Activated naive CD8-positive, alpha-beta T cell treated with anti-CD3 and anti-CD28 coated beads, Interleukin-2, amount 50 U/mL, for 16 hours (primary cell): ENCODE measurements at regions not wholly inside any gene's neighbourhood (a gene's known extent, or its start where the extent isn't known, plus 50 kb on each side); places are given as distances from the start of the nearest gene placed in this dataset.

Source experiments
- DNase-seq: peaks from one replicate; pipeline ENCODE4 v3.0.0-alpha.2; 2020; ENCODE audit warnings: low read depth, low spot score

DNA sequence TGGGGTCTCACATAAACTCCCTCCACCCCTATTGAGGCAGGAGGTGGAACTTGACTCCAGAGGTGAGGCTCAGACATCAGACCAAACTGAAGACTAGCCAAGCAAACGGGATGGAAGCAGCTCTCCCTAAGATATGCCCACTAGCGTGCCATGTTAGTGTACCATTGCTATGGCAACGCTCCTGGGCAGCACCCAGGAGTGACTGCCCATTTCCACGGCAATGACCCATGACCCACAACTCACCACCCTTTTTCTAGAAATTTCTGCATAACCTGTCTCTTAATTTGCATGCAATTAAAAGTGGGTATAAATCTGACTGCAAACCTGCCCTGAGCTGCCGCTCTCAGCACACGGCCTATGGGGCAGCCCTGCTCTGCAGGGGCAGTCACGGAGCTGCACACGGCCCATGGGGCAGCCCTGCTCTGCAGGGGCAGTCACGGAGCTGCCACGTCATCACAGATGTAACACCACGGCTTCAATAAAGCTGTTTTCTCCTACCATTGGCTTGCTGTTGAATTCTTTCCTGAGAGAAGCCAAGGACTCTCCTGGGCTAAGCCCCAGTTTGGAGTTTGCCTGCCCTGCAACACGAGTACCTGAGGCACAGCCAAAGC, 164.3 kb downstream of the RBFOX3 start:
- no peak for DNase-seq

GRCh38 chr17:79444198-79444597, 166.7 kb downstream of the RBFOX3 start:
- DNase-seq: no peak

GRCh38 chr17:79443026-79443425, 167.8 kb downstream of the RBFOX3 start:
- DNase-seq: no peak

DNA sequence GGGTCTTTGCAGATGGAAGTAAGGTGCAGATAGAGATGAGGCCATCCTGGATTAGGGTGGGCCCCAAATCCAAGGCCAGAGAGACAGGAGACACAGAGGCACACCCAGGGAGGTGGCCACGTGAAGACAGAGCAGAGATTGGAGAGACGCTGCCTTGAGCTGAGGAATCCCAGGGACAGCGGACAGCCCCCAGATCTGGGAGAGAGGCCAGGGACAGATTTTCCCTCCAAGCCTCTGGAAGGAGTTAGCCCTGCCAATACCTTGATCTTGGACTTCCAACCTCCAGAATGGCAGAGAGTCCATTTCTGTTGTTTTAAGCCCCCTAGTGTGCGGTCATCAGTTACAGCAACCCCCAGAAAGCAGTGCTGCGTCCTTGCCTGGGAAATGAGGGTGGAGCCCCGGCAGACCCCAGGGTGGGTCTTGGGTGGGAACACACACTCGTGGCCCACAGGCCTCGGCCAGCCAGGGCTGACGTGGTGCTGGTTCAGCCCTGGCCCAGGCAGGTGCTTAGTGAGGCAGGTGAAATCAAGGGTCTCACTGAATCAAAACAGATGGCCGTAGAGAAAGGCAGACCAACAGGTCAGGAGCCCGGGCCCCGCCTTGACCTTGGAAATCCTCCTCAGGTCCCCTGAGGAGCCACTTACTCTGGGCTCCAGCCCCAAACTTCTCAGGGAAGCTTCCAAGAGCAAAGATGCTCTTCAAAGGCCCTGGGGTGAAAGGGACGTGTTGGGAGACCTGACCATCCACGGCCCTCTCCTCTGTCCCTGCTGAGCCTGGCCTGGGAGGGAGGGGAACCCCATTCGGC, 169.3 kb downstream of the RBFOX3 start:
- no peak for DNase-seq

- no peak for DNase-seq
Observed at GRCh38 chr17:79440251-79440650, 170.6 kb downstream of the RBFOX3 start.

- no peak for DNase-seq
Observed at GRCh38 chr17:79439493-79439892, 171.4 kb downstream of the RBFOX3 start.

GRCh38 chr17:79438546-79439334, 172.1 kb downstream of the RBFOX3 start:
- DNase-seq: no peak

GRCh38 chr17:79438058-79438457, 172.8 kb downstream of the RBFOX3 start:
- DNase-seq: no peak

DNA sequence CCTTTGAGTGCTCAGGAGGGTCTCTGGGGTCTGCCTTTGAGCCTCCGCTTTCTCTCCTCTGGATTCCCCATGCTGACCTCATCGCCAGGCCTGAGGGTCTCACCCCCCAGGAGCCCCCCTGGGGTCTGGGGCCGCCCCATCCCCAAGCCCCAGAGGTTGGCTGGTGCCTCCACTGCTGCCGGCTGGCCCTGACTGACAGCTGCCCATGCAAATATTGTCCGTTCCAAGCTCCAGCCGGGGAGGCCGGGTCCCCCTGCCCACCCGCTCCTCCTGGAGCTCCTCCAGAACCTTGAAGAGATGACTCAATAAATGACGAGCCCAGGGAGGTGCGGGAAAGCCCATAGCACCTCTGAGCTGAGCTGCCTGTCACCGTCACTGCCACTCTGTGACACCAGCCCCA, 173.8 kb downstream of the RBFOX3 start:
- DNase-seq: no peak

- no peak for DNase-seq
Observed at GRCh38 chr17:79435962-79436361, 174.9 kb downstream of the RBFOX3 start.

DNA sequence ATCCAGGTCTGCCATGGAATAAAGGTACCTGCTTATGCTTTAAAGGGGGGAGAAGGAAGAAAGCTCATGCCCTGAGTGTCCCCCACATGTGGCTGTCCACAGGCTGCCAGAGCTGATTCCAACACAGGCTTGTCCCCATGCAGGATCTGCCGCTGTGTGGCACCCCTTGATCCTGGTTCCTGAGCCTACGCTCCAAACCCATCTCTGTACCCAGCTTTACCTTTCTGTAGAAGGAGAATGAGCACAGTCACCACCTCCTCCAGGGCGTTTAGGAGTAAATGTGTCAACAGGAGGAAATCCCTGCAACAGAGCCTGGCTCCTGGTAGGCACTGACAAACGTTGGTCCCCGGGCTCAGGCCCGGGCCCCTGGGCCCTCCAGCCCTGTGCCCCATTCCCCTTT, 175.6 kb downstream of the RBFOX3 start:
- no peak for DNase-seq

- no peak for DNase-seq
Observed at GRCh38 chr17:79434215-79434614, 176.6 kb downstream of the RBFOX3 start.

DNA sequence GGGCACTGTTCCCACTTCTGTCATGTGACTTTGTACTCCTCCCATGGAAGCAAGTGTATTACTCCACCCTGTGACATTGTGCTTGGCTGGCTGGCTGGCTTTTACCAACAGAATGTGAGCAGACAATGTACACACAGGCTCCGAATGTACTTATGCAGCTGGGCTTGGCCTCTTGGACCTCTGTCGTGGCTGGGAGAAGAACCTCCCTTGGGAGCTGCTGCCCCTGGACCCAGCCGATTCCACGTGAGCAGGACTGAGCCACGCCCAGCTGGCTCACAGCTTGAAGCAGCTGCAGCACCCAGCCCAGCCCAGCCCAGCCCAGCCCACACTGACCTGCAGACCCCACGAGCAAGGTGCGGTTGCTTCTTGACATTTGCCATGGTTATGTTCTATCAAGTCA, 177.5 kb downstream of the RBFOX3 start:
- DNase-seq: no peak

DNA sequence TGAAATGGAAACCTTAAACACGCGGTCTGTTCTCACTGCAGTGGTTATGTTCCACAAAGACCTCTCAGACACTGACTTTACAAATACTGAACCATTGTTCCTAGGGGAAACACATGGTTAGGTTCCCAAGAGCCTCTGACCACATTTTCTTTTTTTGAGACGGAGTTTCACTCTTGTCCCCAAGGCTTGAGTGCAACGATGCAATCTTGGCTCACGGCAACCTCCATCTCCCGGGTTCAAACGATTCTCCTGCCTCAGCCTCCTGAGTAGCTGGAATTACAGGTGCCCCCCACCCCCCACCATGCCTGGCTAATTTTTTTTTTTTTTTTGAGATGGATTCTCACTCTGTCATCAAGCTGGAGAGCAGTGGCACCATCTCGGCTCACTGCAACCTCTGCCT, 179.7 kb downstream of the RBFOX3 start:
- DNase-seq: no peak

- no peak for DNase-seq
Observed at GRCh38 chr17:79429864-79430494, 180.9 kb downstream of the RBFOX3 start.

DNA sequence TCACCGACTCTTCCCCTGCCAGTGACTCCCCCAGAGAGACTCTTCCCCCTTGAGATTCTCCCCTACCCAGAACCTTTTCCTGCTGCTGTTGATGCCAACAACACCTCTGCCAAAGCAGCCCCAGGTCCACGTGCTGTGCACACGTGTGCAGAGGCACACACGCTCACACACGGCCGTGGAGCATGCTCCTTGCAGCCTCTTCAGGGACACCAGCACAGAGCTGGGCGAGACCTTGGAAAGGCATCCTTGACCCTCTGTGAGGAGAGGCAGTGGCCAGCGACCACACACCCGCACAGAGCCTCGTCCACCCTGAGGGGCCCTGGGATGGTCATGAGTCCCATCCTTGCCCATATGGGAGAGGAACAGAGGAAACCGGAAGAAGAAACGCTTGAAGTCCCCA, 181.9 kb downstream of the RBFOX3 start:
- DNase-seq: no peak

- DNase-seq: no peak
Observed at GRCh38 chr17:79427621-79428539, 183.0 kb downstream of the RBFOX3 start.

DNA sequence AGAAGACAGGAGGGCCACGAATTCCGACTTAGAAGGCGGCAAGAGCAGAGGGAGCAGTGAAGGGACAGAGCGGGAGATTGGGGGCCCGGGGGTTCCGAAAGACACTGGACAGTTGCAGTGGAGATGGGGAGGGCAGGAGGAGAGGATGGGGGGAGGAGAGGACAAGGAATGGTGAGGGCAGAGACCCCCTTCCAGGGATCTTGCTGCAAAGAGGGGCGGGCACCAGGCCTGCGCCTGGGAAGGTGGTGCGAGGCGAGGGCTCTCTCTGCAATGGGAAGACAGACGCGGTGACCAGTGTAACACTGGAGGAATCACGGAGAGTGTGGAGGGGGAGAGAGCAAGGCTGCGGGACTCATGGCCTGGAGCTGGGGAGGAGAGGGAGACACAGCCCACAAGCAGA, 185.2 kb downstream of the RBFOX3 start:
- DNase-seq: no peak

DNA sequence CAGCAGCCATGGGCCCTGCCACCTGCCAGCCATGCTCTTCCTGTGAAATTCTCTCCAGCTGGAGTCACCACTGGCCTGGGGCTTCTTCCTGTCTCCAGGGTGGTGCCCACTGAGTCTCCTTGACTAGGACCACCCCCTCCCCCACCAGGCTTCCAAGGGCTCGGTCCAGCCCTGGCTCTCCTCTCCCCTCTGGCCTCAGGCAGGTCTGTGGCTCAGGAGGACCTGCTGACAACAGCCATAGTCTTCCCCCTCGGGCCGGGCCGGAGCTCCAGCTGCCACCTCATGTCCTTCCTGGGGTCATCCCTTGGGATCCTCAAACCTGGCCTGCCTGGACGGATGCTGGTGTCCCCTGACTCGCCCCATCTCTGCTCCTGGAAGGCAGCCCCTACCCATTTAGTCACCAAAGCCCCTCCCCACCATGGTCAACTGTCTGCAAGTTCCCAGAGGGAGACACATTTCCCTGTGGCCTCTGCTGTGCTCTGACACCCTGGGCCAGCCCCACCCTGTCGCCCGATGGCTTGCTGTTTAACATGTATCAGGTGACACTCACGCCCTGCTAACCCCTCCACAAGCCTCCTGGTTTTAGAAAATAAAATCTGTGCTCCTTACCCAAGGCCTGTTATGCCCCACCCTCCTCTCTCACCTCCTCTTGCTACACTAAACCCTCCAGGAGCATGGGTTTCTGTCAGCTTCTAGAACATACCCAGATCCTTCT, 186.2 kb downstream of the RBFOX3 start:
- no peak for DNase-seq

- no peak for DNase-seq
Observed at GRCh38 chr17:79423811-79424465, 186.9 kb downstream of the RBFOX3 start.
